ENCODE measurements at regions not wholly inside any gene's neighbourhood (a gene's known extent, or its start where the extent isn't known, plus 50 kb on each side); places are given as distances from the start of the nearest gene placed in this dataset.

GRCh38 chr20:59438201-59438600 lies 137.8 kb downstream of the EDN3 start:
- no peak for DNase-seq

- DNase-seq = no peak
Measured at GRCh38 chr20:59439243-59439642, 138.8 kb downstream of the EDN3 start.

- DNase-seq = no peak
Measured at GRCh38 chr20:59441306-59441705, 140.9 kb downstream of the EDN3 start.

GRCh38 chr20:59441860-59442810 lies 141.7 kb downstream of the EDN3 start:
- DNase-seq = peak; percentile 41

- DNase-seq = peak; percentile 70
Measured at GRCh38 chr20:59443550-59443949, 143.1 kb downstream of the EDN3 start.

- DNase-seq = no peak
Measured at GRCh38 chr20:59446376-59446775, 146.0 kb downstream of the EDN3 start.

- peak; percentile 61 for DNase-seq
Measured at GRCh38 chr20:59448196-59448595, 147.8 kb downstream of the EDN3 start.

- DNase-seq = peak; percentile 66
Measured at GRCh38 chr20:59448851-59449444, 148.5 kb downstream of the EDN3 start.

- no peak for DNase-seq
Measured at GRCh38 chr20:59451066-59451630, 150.7 kb downstream of the EDN3 start.

- DNase-seq = no peak
Measured at GRCh38 chr20:59451641-59452040, 151.2 kb downstream of the EDN3 start.

- no peak for DNase-seq
Measured at GRCh38 chr20:59452856-59453255, 151.5 kb upstream of the PHACTR3 start.

- DNase-seq = no peak
Measured at GRCh38 chr20:59453759-59454560, 150.4 kb upstream of the PHACTR3 start.

GRCh38 chr20:59455402-59456341 lies 148.7 kb upstream of the PHACTR3 start:
- peak; percentile 42 for DNase-seq

GRCh38 chr20:59456342-59457279 lies 147.7 kb upstream of the PHACTR3 start:
- DNase-seq = no peak

GRCh38 chr20:59458645-59459044 lies 145.7 kb upstream of the PHACTR3 start:
- no peak for DNase-seq

GRCh38 chr20:59459586-59459985 lies 144.8 kb upstream of the PHACTR3 start:
- no peak for DNase-seq

- no peak for DNase-seq
Measured at GRCh38 chr20:59460352-59460751, 144.0 kb upstream of the PHACTR3 start.

- DNase-seq = no peak
Measured at GRCh38 chr20:59461526-59461925, 142.8 kb upstream of the PHACTR3 start.

GRCh38 chr20:59462249-59462648 lies 142.1 kb upstream of the PHACTR3 start:
- no peak for DNase-seq

- DNase-seq = no peak
Measured at GRCh38 chr20:59463541-59463940, 140.8 kb upstream of the PHACTR3 start.

Data from fibroblast of skin of right quadriceps (primary cell).